ENCODE measurements at regions not wholly inside any gene's neighbourhood (a gene's known extent, or its start where the extent isn't known, plus 50 kb on each side); places are given as distances from the start of the nearest gene placed in this dataset.

GRCh38 chr12:37541356-37541755, 775.2 kb upstream of the ALG10B start (continued):
- TF ChIP-seq ZBTB33 (IDR thresholded peaks at IDR 0.05) (no peak), NRF1 (conservative IDR thresholded peaks at IDR 0.05; ENCODE audit: low read depth, low read length) (no peak), E2F4 (IDR thresholded peaks at IDR 0.05; ENCODE audit: low read depth, low read length) (no peak), CEBPB (IDR thresholded peaks at IDR 0.05; ENCODE audit: borderline replicate concordance in 1 of 2, low read depth in 2 of 2, low read length in 2 of 2) (no peak), PML (IDR thresholded peaks at IDR 0.05; ENCODE audit: low read length) (no peak)

GRCh38 chr12:37543131-37543965, 773.2 kb upstream of the ALG10B start:
- in situ Hi-C loops (cut with MboI) = no loop called here
- ChIA-PET CTCF (no interaction called here), POLR2A (no interaction called here), RAD21 (ENCODE audit: unreplicated experiment) (no interaction called here), SMC1A (ENCODE audit: uncharacterized antibody, unreplicated experiment) (no interaction called here)
- H4K20me1 ChIP-seq (ENCODE audit: control insufficient read depth, insufficient read depth) = no peaks in the 10 kb centered on the region
- no peak overlapping the region for H3K9ac ChIP-seq (ENCODE audit: control insufficient read depth, insufficient read depth, low read length)
- DNase-seq (ENCODE audit: low read depth, low spot score) (no peak), ATAC-seq (no peak), FAIRE-seq (no peak)
- no peaks in the 10 kb centered on the region for H3K79me2 ChIP-seq (ENCODE audit: control insufficient read depth, insufficient read depth, low read length)
- no peak for TF ChIP-seq CBX3 (IDR thresholded peaks at IDR 0.05; ENCODE audit: borderline replicate concordance, low read depth)
- TF ChIP-seq POU2F2 (IDR thresholded peaks at IDR 0.05; ENCODE audit: borderline replicate concordance, low read depth, low read length) = no peak
- no peak for TF ChIP-seq RAD51 (IDR thresholded peaks at IDR 0.05)
- peaks cover 3% of the 10 kb centered on the region; the same call in 1 of the 3 replicates for H3K9me3 ChIP-seq (replicated peaks; ENCODE audit: control insufficient read depth, insufficient read depth, low read length)
- no peak overlapping the region for H3K27ac ChIP-seq (ENCODE audit: control insufficient read depth, insufficient read depth)
- no peaks in the 10 kb centered on the region for H3K4me1 ChIP-seq (ENCODE audit: control insufficient read depth, insufficient read depth, low read length)
- WGBS (ENCODE audit: insufficient coverage, insufficient replicate concordance, low lambda C conversion rate, missing lambda C conversion rate) = 73% methylated on average over 32 of the region's 35 CpGs
- H3K4me2 ChIP-seq (ENCODE audit: control insufficient read depth, insufficient read depth) = no peak overlapping the region
- no peaks in the 10 kb centered on the region for H3K36me3 ChIP-seq (ENCODE audit: control insufficient read depth in 2 of 2, insufficient read depth in 2 of 2, low read length in 1 of 2)
- intact Hi-C loops (cut with micrococcal nuclease; ENCODE audit: unreplicated experiment) = no loop called here
- H3K27me3 ChIP-seq (replicated peaks in 1 of 2; ENCODE audit: control insufficient read depth in 2 of 2, insufficient read depth in 2 of 2, low read length in 1 of 2) = no peaks in the 10 kb centered on the region
- H2AFZ ChIP-seq (ENCODE audit: control insufficient read depth, low read depth, low read length) = no peak overlapping the region
- no TSS peak for BruUV-seq (replicated peaks)
- H3K4me3 ChIP-seq = no peak overlapping the region

Data from GM12878 (cell line).